ENCODE measurements at regions not wholly inside any gene's neighbourhood (a gene's known extent, or its start where the extent isn't known, plus 50 kb on each side); places are given as distances from the start of the nearest gene placed in this dataset.

- no peak overlapping the region for H3K4me3 ChIP-seq (ENCODE audit: control extremely low read depth in 1 of 5, extremely low read depth in 1 of 5, insufficient read depth in 1 of 5, low read depth in 2 of 5, low read length in 4 of 5)
- WGBS (ENCODE audit: insufficient coverage) = 72% methylated on average over 11 of the region's 15 CpGs
- H3K27ac ChIP-seq (ENCODE audit: low read length in 2 of 2) = no peak overlapping the region
- ATAC-seq (ENCODE audit: low read depth) = no peak
- H3K4me2 ChIP-seq (replicated peaks; ENCODE audit: low read depth, low read length, poor library complexity, severe bottlenecking) = no peak overlapping the region
- Mint-ChIP-seq H3K4me1 (no peaks in the 10 kb centered on the region), H3K9me3 (ENCODE audit: insufficient read depth) (peaks cover 4% of the 10 kb centered on the region), H3K4me3 (no peak overlapping the region), H3K27ac (no peak overlapping the region), H3K27me3 (no peaks in the 10 kb centered on the region)
- H4K20me1 ChIP-seq (ENCODE audit: control insufficient read depth, insufficient read depth, low read length, poor library complexity, severe bottlenecking) = no peaks in the 10 kb centered on the region
- H3K9ac ChIP-seq (ENCODE audit: low read length) = no peak overlapping the region
- ChIA-PET CTCF (no interaction called here), POLR2A (no interaction called here)
- H3K4me1 ChIP-seq (ENCODE audit: control insufficient read depth in 2 of 2, insufficient read depth in 2 of 2, low read length in 2 of 2) = no peaks in the 10 kb centered on the region
- no peak overlapping the region for H2AFZ ChIP-seq (ENCODE audit: insufficient read depth, low read depth, low read length, poor library complexity, severe bottlenecking)
- no peaks in the 10 kb centered on the region for H3K27me3 ChIP-seq (replicated peaks in 1 of 4; ENCODE audit: control extremely low read depth in 1 of 4, control insufficient read depth in 3 of 4, insufficient read depth in 4 of 4, low read length in 3 of 4)
- TF ChIP-seq CTCF (IDR thresholded peaks at IDR 0.05) (no peak), EZH2 (IDR thresholded peaks at IDR 0.05; ENCODE audit: borderline replicate concordance, insufficient read depth, low read depth, low read length, poor library complexity, severe bottlenecking) (no peak)
- intact Hi-C loops (cut with micrococcal nuclease) = no loop called here
- no peaks in the 10 kb centered on the region for H3K79me2 ChIP-seq (ENCODE audit: control insufficient read depth, insufficient read depth, low read length)
- no peak for DNase-seq
- no peaks in the 10 kb centered on the region for H3K36me3 ChIP-seq (replicated peaks in 1 of 2; ENCODE audit: control extremely low read depth in 1 of 2, control insufficient read depth in 1 of 2, extremely low read depth in 1 of 2, insufficient read depth in 2 of 2, low read length in 1 of 2)
- peaks cover 0 to 7% (median 0%) of the 10 kb centered on the region in 3 donors for H3K9me3 ChIP-seq (ENCODE audit: control extremely low read depth in 1 of 3, control insufficient read depth in 2 of 3, insufficient read depth in 1 of 3, low read length in 2 of 3)
Observed at GRCh38 chr17:54754560-54754959, 146.1 kb upstream of the TOM1L1 start.

GRCh38 chr17:54760836-54761235 is 139.8 kb upstream of the TOM1L1 start:
- no peak overlapping the region for H3K27ac Mint-ChIP-seq
- no peak overlapping the region for H3K4me3 Mint-ChIP-seq
- H3K27me3 Mint-ChIP-seq = no peaks in the 10 kb centered on the region

More at GRCh38 chr17:54760836-54761235, 139.8 kb upstream of the TOM1L1 start:
- Histone ChIP-seq H3K4me1 (ENCODE audit: control insufficient read depth in 2 of 2, insufficient read depth in 2 of 2, low read length in 2 of 2) (no peaks in the 10 kb centered on the region), H3K9ac (ENCODE audit: low read length) (no peak overlapping the region), H3K79me2 (ENCODE audit: control insufficient read depth, insufficient read depth, low read length) (no peaks in the 10 kb centered on the region), H3K9me3 (ENCODE audit: control extremely low read depth in 1 of 3, control insufficient read depth in 2 of 3, insufficient read depth in 1 of 3, low read length in 2 of 3) (peaks cover 0 to 3% (median 2%) of the 10 kb centered on the region in 3 donors), H4K20me1 (ENCODE audit: control insufficient read depth, insufficient read depth, low read length, poor library complexity, severe bottlenecking) (no peaks in the 10 kb centered on the region), H3K27me3 (replicated peaks in 1 of 4; ENCODE audit: control extremely low read depth in 1 of 4, control insufficient read depth in 3 of 4, insufficient read depth in 4 of 4, low read length in 3 of 4) (no peaks in the 10 kb centered on the region), H2AFZ (ENCODE audit: insufficient read depth, low read depth, low read length, poor library complexity, severe bottlenecking) (no peak overlapping the region), H3K36me3 (replicated peaks in 1 of 2; ENCODE audit: control extremely low read depth in 1 of 2, control insufficient read depth in 1 of 2, extremely low read depth in 1 of 2, insufficient read depth in 2 of 2, low read length in 1 of 2) (no peaks in the 10 kb centered on the region), H3K4me3 (ENCODE audit: control extremely low read depth in 1 of 5, extremely low read depth in 1 of 5, insufficient read depth in 1 of 5, low read depth in 2 of 5, low read length in 4 of 5) (no peak overlapping the region), H3K27ac (ENCODE audit: low read length in 2 of 2) (no peak overlapping the region), H3K4me2 (replicated peaks; ENCODE audit: low read depth, low read length, poor library complexity, severe bottlenecking) (no peak overlapping the region)
- intact Hi-C loops (cut with micrococcal nuclease) = no loop called here
- no CpG with 5 or more reads among the region's 3 CpGs for WGBS (ENCODE audit: insufficient coverage)
- ChIA-PET CTCF (no interaction called here), POLR2A (no interaction called here)
- Mint-ChIP-seq H3K9me3 (ENCODE audit: insufficient read depth) (peaks cover 4% of the 10 kb centered on the region), H3K4me1 (no peaks in the 10 kb centered on the region)
- DNase-seq (no peak), ATAC-seq (ENCODE audit: low read depth) (no peak)
- TF ChIP-seq EZH2 (IDR thresholded peaks at IDR 0.05; ENCODE audit: borderline replicate concordance, insufficient read depth, low read depth, low read length, poor library complexity, severe bottlenecking) (no peak), CTCF (IDR thresholded peaks at IDR 0.05) (no peak)
